ENCODE measurements at regions not wholly inside any gene's neighbourhood (a gene's known extent, or its start where the extent isn't known, plus 50 kb on each side); places are given as distances from the start of the nearest gene placed in this dataset.
"Not testable (repeated sequence)": the region's sequence is repeated elsewhere in the genome, so short reads cannot be mapped to it uniquely, and the experiment has no call there.

GRCh38 chr2:128602699-128603101, 284.0 kb upstream of the HS6ST1 start:
- DNase-seq = no peak

- no peak for DNase-seq
Measured at GRCh38 chr2:128603411-128603924, 284.8 kb upstream of the HS6ST1 start.

GRCh38 chr2:128604045-128604444, 285.4 kb upstream of the HS6ST1 start:
- no peak for DNase-seq

- DNase-seq = not testable (repeated sequence)
Measured at GRCh38 chr2:128604581-128604980, 285.9 kb upstream of the HS6ST1 start.

- no peak for DNase-seq
Measured at GRCh38 chr2:128605421-128605820, 286.8 kb upstream of the HS6ST1 start.

- no peak for DNase-seq
Measured at GRCh38 chr2:128605931-128606330, 287.3 kb upstream of the HS6ST1 start.

GRCh38 chr2:128606837-128607236, 288.2 kb upstream of the HS6ST1 start:
- DNase-seq = no peak

- DNase-seq = no peak
Measured at GRCh38 chr2:128607440-128607839, 288.8 kb upstream of the HS6ST1 start.

- DNase-seq = no peak
Measured at GRCh38 chr2:128607911-128608506, 289.3 kb upstream of the HS6ST1 start.

DNA sequence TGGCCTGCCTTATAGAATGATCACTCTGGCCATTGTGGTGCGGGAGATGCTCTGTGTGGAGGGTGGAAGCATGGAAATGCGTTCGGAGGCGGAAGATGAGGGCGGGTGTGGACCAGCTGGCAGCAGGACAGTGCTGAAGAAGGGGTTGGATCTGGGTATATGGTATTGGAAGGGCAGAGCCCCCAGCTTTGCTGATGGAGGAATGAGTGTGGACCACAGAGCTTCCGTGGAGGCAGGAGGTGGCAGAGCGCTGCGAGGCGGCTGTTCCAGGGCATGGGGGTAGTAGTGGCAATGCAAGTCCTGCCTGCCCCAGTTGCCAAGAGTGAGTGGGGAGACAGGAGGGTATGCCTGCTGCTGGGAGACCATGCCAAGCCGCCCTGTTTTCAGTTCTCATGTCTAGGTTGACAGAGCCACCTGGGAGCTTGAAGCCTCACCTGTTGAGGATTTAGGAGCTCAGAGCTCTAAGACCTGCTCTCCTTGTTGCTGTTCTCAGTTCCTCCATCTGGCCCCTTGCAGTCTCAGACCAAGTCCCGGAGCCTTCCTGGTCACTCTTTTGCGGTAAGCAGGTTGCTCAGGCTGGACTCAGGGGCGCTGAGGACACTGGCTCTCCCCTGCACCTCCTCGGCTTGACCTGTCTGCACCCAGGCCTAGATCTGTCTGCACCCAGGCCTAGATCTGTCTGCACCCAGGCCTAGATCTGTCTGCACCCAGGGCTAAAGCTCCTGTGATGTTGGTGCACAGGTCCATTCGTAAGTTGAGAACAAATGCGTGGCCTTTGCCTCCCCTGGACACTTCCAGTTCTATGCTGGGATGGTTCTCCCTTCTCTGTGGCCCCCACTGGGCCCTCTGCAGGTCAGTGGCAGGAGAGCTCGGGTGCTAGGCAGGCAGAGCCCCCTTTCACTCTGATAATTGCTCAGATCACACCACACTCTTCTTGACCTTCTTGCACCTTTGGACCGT, 290.5 kb upstream of the HS6ST1 start:
- no peak for DNase-seq

DNA sequence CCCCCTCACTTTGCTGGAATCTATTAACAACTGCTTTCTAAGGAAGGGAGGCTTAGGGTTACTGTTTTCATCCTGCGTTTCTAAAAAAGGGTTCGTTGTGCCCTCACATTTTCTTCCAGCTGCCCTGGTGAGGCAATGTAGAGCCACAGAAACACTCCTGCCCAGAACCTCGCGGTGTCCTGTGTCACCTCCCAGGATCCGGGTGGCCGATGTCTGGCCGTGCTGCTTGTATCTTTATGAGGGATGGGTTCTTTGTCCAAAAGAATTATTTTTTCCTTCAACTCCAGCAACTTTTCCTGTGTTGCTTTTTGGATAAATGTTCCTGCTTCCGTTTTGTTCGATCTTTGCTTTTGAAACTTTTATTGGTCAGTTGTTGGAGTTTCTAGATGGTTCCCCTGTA, 291.8 kb upstream of the HS6ST1 start:
- no peak for DNase-seq

DNA sequence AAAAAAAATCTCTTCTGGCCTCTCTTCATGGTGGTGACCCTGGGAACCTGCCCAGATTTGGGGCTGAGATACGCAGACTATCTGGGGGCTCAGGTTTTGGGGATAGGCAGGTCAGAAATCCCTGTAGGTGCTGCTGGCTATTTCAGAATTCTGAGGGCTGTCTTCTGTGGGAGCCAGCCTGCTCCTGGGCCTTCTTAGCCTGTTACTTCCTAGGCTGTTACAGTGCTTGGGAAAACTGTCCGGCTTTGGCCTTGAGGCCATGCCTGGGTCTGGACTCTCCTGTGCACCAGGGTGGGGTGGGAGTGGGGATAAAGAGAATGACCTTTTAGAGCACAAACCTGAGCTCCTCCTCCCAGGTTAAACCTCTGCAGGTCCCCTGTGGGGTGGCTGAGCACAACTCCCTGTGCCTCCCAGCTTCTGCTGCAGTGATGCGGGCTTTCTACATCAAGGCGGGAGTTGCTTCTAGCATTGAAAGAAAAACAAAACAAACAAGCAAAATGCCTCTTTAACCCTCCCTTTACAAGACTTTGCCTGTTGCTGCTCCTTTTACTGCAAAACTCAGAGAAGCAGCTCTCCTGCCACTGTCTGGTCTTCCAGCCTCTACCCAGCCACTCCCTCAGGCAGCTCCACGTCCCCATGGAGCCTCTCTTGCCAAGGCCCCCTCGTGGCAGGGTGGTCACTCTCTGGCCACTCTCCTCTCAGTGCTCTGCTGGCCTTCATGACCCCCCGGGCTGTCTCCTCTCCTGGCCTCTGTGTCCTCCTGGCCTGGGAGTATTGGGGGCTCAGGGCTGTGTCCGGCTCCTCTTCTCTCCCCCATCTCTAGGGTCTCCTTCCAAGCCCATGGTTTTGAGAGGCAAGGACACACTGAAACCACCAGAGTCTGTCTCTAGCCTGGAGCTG, 293.0 kb upstream of the HS6ST1 start:
- DNase-seq = no peak

- no peak for DNase-seq
Measured at GRCh38 chr2:128612628-128613027, 294.0 kb upstream of the HS6ST1 start.

DNA sequence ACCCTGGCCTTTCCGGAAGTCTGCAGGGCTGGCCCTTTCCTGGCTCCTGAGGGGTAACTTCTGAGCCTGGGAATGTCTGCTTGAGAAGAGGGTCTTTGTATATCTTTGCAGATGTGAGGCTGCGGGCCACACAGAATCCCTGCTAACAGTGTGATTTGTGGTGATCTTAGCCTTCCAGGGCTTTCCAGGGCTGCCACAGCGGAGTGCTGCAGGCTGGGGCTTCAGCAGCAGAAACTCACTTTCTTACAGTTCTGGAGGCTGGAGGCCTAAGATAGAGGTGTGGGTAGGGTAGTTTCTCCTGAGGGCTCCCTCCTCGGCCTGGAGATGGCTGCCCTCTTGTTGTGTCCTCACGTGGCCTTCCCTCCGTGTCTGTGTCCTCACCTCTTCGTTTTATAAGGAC, 294.7 kb upstream of the HS6ST1 start:
- DNase-seq = no peak

GRCh38 chr2:128613876-128614275, 295.2 kb upstream of the HS6ST1 start:
- no peak for DNase-seq

DNA sequence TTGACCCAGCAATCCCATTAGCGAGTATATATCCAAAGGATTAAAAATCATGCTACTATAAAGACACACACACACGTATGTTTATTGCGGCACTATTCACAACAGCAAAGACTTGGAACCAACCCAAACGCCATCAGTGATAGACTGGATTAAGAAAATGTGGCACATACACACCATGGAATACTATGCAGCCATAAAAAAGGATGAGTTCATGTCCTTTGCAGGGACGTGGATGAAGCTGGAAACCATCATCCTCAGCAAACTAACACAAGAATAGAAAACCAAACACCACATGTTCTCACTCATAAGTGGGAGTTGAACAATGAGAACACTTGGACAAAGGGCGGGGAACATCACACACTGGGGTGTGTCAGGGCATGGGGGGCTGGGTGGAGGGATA, 296.2 kb upstream of the HS6ST1 start:
- not testable (repeated sequence) for DNase-seq

- no peak for DNase-seq
Measured at GRCh38 chr2:128615571-128615970, 296.9 kb upstream of the HS6ST1 start.

DNA sequence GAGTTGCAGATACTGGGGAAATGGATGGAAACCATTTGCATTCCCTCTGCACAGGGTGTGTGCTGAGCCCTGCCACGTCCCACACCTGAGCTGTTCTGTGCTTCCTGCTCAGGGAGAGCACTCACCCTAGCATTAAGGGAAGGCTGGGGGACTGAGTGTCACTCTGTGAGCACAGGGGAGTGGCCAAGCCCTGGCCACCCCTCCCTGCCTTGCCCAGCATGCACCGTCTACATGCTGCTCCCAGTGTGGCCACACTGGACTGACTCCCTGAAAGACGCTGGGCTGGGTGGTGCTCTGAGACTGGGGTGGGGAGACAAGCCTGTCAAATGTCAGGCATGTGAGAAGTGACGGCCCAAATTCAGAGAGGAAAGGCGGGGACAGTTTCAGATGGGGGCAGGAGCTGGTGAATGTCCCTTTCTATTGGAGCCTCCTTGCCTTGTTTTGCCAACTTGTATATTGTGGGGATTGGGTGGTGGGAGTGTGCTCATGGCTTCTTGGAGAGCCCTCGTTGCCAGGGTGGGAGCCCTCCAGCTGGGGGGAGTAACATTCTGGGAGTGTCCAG, 298.4 kb upstream of the HS6ST1 start:
- DNase-seq = no peak

DNA sequence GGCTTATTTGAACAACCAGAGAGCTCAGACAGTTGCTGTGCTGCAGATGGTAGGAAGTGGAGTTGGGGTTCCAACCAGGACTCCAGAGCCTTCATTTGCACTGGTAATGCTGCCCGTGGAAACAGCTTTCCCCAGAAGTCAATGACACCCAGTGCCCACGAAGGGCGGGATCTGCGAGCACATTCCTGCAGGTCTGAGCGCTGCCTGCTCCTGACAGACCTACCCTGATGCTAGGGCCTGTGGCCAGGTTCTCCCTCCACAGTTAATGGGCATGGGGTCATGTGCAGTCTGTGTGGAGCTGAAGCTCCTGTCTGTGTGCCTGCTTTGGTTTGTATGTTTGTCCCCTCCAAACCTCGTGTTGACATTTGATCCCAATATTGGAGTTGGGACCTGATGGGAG, 299.0 kb upstream of the HS6ST1 start:
- DNase-seq = no peak

DNA sequence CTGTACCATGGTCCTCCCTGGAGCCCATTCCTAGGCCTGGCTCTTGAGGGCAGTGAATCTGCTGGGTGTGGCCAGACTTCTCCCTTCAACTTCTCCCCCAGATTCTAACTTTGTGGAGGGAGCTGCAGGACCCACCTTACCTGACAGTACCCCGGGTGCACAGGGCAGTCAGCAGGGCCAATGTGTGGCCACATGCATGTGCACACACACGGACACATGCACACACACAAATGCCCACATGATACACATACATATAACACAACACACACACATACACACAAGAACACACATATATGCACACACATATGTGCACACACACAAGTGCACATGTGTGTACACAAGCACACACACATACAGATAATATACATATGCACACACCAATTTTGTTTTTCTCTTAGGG, 300.0 kb upstream of the HS6ST1 start:
- DNase-seq = no peak

DNA sequence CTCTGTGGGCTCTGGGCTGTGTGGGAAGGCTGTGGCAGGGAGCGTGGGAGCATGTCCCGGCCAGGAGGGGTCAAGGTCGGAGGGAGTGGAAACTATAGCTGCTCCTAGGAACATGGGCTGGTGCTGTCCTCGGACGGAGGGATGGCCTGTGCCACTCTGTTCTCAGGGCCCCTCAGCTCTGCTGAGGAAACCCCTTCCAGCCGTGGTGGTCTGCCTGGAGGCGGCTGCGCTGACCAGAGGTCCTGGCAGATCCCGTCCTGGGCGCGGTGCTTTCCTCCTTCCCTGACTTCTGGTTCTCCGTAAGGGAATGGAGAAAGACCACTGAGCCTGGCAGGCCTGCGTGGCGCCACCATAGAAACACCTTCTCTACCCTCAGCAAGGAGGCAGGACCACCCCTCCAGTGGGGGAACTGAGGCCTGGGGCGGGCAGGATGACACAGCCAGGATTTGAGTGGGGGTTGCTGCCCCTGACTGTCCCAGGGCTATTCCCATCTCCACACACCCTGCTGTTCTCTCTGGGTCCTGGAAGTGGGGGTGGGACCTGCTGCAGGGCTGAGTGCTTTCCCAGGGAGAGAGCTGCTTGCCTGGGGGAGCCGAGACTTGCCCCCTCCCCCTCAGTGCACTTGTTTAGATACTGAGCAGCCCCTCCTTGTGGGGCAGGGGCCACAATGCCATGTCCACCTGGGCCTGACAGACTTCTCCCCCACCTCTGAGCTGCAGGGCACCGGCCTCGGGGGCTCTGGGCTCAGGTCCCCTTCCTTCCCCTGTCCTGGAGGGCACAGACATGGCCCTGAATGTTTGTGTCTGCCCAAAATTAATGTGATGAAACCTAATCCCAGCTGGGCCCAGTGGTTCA, 301.0 kb upstream of the HS6ST1 start:
- no peak for DNase-seq

GRCh38 chr2:128621074-128621473, 302.4 kb upstream of the HS6ST1 start:
- DNase-seq = no peak
